ENCODE measurements at regions not wholly inside any gene's neighbourhood (a gene's known extent, or its start where the extent isn't known, plus 50 kb on each side); places are given as distances from the start of the nearest gene placed in this dataset.

DNA sequence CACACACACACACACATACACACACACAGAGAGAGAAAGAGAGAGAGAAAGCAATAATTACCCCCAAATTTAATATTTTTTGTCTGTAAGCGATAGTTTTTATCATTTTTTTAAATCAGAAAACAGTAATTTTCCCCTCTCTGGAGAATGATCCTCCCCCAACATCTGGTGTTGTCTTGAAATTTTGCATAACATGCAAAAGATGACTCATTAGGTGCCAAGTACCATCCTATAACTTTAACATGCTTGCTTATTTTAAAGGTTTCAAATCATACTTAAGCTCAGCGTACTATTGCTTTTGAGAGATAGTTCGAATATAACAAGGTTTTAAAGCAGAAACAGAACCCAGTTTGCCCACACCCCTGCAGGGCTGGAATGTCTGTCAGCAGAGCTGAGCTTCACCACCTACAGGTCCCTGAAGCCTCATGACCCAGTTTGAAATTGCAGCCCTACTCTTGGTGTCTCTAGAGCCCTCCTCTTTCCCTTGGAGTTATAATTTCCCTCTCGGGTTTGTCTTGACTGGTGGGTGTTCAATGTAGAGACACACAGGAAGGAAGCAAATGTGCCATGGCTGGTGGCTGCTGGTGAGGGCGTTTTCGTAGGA lies 175.0 kb upstream of the HS3ST1 start:
- Histone ChIP-seq H3K27ac (no peak overlapping the region), H3K4me2 (no peak overlapping the region; the same call in 2 of the 3 replicates), H3K9me3 (no peaks in the 10 kb centered on the region), H3K4me3 (no peak overlapping the region), H3K4me1 (peaks cover 27% of the 10 kb centered on the region; the same call in 2 of the 3 replicates)
- no peak for ATAC-seq
- 50% methylated on average over 6 of the region's 6 CpGs for WGBS (ENCODE audit: missing lambda C conversion rate)
- DNase-seq (ENCODE audit: low read depth in 1 of 2, low spot score in 1 of 2): no peak
- CTCF ChIA-PET: no interaction called here
- POLR2A ChIA-PET: no interaction called here
- TF ChIP-seq FOSL2 (IDR thresholded peaks at IDR 0.05): no peak
- TF ChIP-seq FOSL2 (CRISPR knock-in tag; IDR thresholded peaks at IDR 0.05): 0 out of 2 replicates have a peak, but pooled peaks have one; percentile 15
- TF ChIP-seq, protein P1, sequence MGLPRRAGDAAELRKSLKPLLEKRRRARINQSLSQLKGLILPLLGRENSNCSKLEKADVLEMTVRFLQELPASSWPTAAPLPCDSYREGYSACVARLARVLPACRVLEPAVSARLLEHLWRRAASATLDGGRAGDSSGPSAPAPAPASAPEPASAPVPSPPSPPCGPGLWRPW (IDR thresholded peaks at IDR 0.05): no peak
- no peak for TF ChIP-seq JUNB (IDR thresholded peaks at IDR 0.05)
- no peak for TF ChIP-seq TP53 (CRISPR knock-in tag; IDR thresholded peaks at IDR 0.05)
- no peak for FAIRE-seq

DNA sequence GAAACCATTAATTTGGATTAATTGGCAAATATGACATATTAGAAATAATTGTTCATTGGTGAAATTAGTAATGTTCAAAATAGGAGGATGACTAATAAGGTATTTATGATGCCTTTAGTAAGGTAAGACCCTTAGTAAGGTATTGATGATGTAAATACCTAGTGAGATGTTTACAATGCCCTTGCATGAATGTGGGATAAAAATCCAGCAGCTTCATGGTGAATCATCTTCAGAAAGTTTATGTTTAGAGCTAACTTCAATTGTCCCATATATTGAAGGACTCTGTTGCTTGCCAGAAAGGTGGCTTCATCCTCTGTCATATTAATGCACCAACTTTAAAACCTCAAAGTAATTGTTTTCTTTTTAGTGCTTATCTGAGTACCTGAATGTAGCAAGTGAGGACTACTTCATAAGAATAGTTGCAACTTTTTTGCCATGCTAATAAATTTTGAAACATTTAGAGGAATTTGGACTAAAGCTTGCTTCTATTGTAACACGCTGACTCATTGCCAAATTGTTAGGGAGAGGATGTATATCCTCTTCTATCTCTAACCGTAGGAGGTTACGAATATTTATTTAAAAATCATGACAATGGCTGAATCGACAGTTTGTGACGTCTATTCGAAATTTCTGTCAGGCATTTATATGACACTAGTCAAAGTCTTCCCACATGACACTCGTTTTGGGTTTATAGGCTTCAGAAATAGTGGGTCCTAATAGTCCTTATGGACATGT lies 174.1 kb upstream of the HS3ST1 start:
- no peak for DNase-seq (ENCODE audit: low read depth in 1 of 2, low spot score in 1 of 2)
- Histone ChIP-seq H3K9me3 (no peaks in the 10 kb centered on the region), H3K27ac (peak overlapping the region; percentile 21 to 41; a peak in 2 of 6 replicates), H3K4me1 (peaks cover 32% of the 10 kb centered on the region; the same call in 2 of the 3 replicates), H3K4me3 (no peak overlapping the region), H3K4me2 (peak overlapping the region; percentile 50)
- no peak for ATAC-seq
- TF ChIP-seq CBX2 (IDR thresholded peaks at IDR 0.05; ENCODE audit: borderline replicate concordance, low read depth) (no peak), HOXB13 (CRISPR knock-in tag; IDR thresholded peaks at IDR 0.05; ENCODE audit: low read depth) (no peak), HDAC2 (IDR thresholded peaks at IDR 0.05) (no peak), BHLHE40 (IDR thresholded peaks at IDR 0.05; ENCODE audit: low read depth, low read length) (no peak), CHD4 (IDR thresholded peaks at IDR 0.05; ENCODE audit: borderline replicate concordance) (no peak), ZNF302 (CRISPR knock-in tag; IDR thresholded peaks at IDR 0.05) (no peak), CHD2 (IDR thresholded peaks at IDR 0.05; ENCODE audit: low read length, partially characterized antibody) (no peak)
- FAIRE-seq: no peak
- 27% methylated on average over 7 of the region's 7 CpGs for WGBS (ENCODE audit: missing lambda C conversion rate)
- CTCF ChIA-PET: no interaction called here
- POLR2A ChIA-PET: no interaction called here

DNA sequence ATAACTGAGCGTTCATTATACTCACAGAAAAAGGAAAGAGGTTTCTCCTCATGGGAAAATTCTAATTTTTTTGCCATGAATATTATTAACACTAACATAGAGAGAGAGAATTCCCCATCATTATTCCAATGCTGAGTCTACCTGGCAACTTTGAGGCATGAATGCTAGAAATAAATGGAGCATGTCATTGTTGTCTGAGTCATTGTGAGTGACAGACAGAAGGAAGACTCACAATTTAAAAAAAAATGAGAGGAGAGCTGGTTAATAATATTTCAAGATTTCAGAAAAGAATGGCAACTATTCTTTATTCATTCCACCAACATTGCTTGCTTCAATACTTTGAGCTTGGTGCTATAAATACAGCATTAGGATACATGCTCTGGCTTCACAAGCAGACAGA lies 170.4 kb upstream of the HS3ST1 start:
- Histone ChIP-seq H3K4me2 (peak overlapping the region; percentile 55), H3K27ac (peak overlapping the region in 1 of 2 experiments; percentile 61; a peak in 2 of 6 replicates), H3K9me3 (no peaks in the 10 kb centered on the region), H3K4me3 (no peak overlapping the region), H3K4me1 (peaks cover 33% of the 10 kb centered on the region; the same call in 2 of the 3 replicates)
- ChIA-PET CTCF (no interaction called here), POLR2A (no interaction called here)
- FAIRE-seq: no peak
- no peak for TF ChIP-seq ZSCAN20 (CRISPR knock-in tag; IDR thresholded peaks at IDR 0.05)
- TF ChIP-seq HDAC2 (IDR thresholded peaks at IDR 0.05): no peak
- TF ChIP-seq FOXS1 (CRISPR knock-in tag; IDR thresholded peaks at IDR 0.05): no peak
- TF ChIP-seq TFCP2L1 (CRISPR knock-in tag; IDR thresholded peaks at IDR 0.05): no peak
- no peak for TF ChIP-seq RARB (CRISPR knock-in tag; IDR thresholded peaks at IDR 0.05)
- no peak for TF ChIP-seq KDM5A (IDR thresholded peaks at IDR 0.05)
- no peak for TF ChIP-seq RAD21 (conservative IDR thresholded peaks at IDR 0.05 in 1 of 2, IDR thresholded peaks at IDR 0.05 in 1 of 2)
- no peak for TF ChIP-seq EHF (CRISPR knock-in tag; IDR thresholded peaks at IDR 0.05)
- no peak for TF ChIP-seq MAZ (IDR thresholded peaks at IDR 0.05; ENCODE audit: borderline replicate concordance, low read depth, low read length)
- TF ChIP-seq ZC3H11A (IDR thresholded peaks at IDR 0.05): no peak
- TF ChIP-seq MYC (IDR thresholded peaks at IDR 0.05; ENCODE audit: borderline replicate concordance, low read length): no peak
- TF ChIP-seq, protein P2, sequence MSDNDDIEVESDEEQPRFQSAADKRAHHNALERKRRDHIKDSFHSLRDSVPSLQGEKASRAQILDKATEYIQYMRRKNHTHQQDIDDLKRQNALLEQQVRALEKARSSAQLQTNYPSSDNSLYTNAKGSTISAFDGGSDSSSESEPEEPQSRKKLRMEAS (IDR thresholded peaks at IDR 0.05): no peak
- TF ChIP-seq, protein P3, sequence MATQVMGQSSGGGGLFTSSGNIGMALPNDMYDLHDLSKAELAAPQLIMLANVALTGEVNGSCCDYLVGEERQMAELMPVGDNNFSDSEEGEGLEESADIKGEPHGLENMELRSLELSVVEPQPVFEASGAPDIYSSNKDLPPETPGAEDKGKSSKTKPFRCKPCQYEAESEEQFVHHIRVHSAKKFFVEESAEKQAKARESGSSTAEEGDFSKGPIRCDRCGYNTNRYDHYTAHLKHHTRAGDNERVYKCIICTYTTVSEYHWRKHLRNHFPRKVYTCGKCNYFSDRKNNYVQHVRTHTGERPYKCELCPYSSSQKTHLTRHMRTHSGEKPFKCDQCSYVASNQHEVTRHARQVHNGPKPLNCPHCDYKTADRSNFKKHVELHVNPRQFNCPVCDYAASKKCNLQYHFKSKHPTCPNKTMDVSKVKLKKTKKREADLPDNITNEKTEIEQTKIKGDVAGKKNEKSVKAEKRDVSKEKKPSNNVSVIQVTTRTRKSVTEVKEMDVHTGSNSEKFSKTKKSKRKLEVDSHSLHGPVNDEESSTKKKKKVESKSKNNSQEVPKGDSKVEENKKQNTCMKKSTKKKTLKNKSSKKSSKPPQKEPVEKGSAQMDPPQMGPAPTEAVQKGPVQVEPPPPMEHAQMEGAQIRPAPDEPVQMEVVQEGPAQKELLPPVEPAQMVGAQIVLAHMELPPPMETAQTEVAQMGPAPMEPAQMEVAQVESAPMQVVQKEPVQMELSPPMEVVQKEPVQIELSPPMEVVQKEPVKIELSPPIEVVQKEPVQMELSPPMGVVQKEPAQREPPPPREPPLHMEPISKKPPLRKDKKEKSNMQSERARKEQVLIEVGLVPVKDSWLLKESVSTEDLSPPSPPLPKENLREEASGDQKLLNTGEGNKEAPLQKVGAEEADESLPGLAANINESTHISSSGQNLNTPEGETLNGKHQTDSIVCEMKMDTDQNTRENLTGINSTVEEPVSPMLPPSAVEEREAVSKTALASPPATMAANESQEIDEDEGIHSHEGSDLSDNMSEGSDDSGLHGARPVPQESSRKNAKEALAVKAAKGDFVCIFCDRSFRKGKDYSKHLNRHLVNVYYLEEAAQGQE (IDR thresholded peaks at IDR 0.05): no peak
- TF ChIP-seq, protein P4, sequence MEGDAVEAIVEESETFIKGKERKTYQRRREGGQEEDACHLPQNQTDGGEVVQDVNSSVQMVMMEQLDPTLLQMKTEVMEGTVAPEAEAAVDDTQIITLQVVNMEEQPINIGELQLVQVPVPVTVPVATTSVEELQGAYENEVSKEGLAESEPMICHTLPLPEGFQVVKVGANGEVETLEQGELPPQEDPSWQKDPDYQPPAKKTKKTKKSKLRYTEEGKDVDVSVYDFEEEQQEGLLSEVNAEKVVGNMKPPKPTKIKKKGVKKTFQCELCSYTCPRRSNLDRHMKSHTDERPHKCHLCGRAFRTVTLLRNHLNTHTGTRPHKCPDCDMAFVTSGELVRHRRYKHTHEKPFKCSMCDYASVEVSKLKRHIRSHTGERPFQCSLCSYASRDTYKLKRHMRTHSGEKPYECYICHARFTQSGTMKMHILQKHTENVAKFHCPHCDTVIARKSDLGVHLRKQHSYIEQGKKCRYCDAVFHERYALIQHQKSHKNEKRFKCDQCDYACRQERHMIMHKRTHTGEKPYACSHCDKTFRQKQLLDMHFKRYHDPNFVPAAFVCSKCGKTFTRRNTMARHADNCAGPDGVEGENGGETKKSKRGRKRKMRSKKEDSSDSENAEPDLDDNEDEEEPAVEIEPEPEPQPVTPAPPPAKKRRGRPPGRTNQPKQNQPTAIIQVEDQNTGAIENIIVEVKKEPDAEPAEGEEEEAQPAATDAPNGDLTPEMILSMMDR (IDR thresholded peaks at IDR 0.05): no peak
- no peak for TF ChIP-seq NFE2L2 (conservative IDR thresholded peaks at IDR 0.05; ENCODE audit: low read length)
- TF ChIP-seq RCOR1 (IDR thresholded peaks at IDR 0.05; ENCODE audit: low read depth, low read length): no peak
- no peak for TF ChIP-seq ZNF302 (CRISPR knock-in tag; IDR thresholded peaks at IDR 0.05)
- no peak for ATAC-seq
- 25% methylated on average over 1 of the region's 1 CpG for WGBS (ENCODE audit: missing lambda C conversion rate)
- no peak for DNase-seq (ENCODE audit: low read depth in 1 of 2, low spot score in 1 of 2)
